DMS114 treated with DMSO at 0.1 percent for 48 hours (cell line): ENCODE measurements at regions not wholly inside any gene's neighbourhood (a gene's known extent, or its start where the extent isn't known, plus 50 kb on each side); places are given as distances from the start of the nearest gene placed in this dataset.
"Not testable (repeated sequence)": the region's sequence is repeated elsewhere in the genome, so short reads cannot be mapped to it uniquely, and the experiment has no call there.

Source experiments
- DNase-seq: peaks from one replicate; lab custom pipeline; 2025; ENCODE audit not compliant: unreplicated experiment; lab: John Stamatoyannopoulos, UW

- DNase-seq = no peak
These were observed 1006.9 kb upstream of the CTNND2 start for GRCh38 chr5:12911156-12911555.

- no peak for DNase-seq
These were observed 1006.4 kb upstream of the CTNND2 start for GRCh38 chr5:12910641-12911040.

- DNase-seq = no peak
These were observed 998.4 kb upstream of the CTNND2 start for GRCh38 chr5:12902611-12903010.

- no peak for DNase-seq
These were observed 997.5 kb upstream of the CTNND2 start for GRCh38 chr5:12901696-12902095.

- DNase-seq = no peak
These were observed 991.8 kb upstream of the CTNND2 start for GRCh38 chr5:12896086-12896485.

GRCh38 chr5:12885018-12885417 lies 980.8 kb upstream of the CTNND2 start:
- no peak for DNase-seq

GRCh38 chr5:12883395-12883794 lies 979.1 kb upstream of the CTNND2 start:
- no peak for DNase-seq

GRCh38 chr5:12876541-12877298 lies 972.5 kb upstream of the CTNND2 start:
- no peak for DNase-seq

GRCh38 chr5:12870872-12871539 lies 966.8 kb upstream of the CTNND2 start:
- no peak for DNase-seq

GRCh38 chr5:12865529-12865928 lies 961.3 kb upstream of the CTNND2 start:
- no peak for DNase-seq

GRCh38 chr5:12861886-12862654 lies 957.8 kb upstream of the CTNND2 start:
- no peak for DNase-seq

GRCh38 chr5:12856105-12856504 lies 951.9 kb upstream of the CTNND2 start:
- DNase-seq = not testable (repeated sequence)

- DNase-seq = no peak
These were observed 950.1 kb upstream of the CTNND2 start for GRCh38 chr5:12854386-12854785.

GRCh38 chr5:12851761-12852160 lies 947.5 kb upstream of the CTNND2 start:
- no peak for DNase-seq

- no peak for DNase-seq
These were observed 944.5 kb upstream of the CTNND2 start for GRCh38 chr5:12848709-12849108.

- no peak for DNase-seq
These were observed 941.4 kb upstream of the CTNND2 start for GRCh38 chr5:12845549-12846159.

- DNase-seq = no peak
These were observed 936.7 kb upstream of the CTNND2 start for GRCh38 chr5:12840972-12841371.

GRCh38 chr5:12837592-12837991 lies 933.3 kb upstream of the CTNND2 start:
- no peak for DNase-seq

- DNase-seq = no peak
These were observed 920.9 kb upstream of the CTNND2 start for GRCh38 chr5:12825163-12825562.

- no peak for DNase-seq
These were observed 901.0 kb upstream of the CTNND2 start for GRCh38 chr5:12805165-12805698.

- no peak for DNase-seq
These were observed 894.9 kb upstream of the CTNND2 start for GRCh38 chr5:12799165-12799564.
